NCI-H2029 treated with DMSO at 0.1 percent for 48 hours (cell line): ENCODE measurements at regions not wholly inside any gene's neighbourhood (a gene's known extent, or its start where the extent isn't known, plus 50 kb on each side); places are given as distances from the start of the nearest gene placed in this dataset.

ENCODE experiments used
- DNase-seq: peaks from one replicate; lab custom pipeline; 2025; lab: John Stamatoyannopoulos, UW

DNA sequence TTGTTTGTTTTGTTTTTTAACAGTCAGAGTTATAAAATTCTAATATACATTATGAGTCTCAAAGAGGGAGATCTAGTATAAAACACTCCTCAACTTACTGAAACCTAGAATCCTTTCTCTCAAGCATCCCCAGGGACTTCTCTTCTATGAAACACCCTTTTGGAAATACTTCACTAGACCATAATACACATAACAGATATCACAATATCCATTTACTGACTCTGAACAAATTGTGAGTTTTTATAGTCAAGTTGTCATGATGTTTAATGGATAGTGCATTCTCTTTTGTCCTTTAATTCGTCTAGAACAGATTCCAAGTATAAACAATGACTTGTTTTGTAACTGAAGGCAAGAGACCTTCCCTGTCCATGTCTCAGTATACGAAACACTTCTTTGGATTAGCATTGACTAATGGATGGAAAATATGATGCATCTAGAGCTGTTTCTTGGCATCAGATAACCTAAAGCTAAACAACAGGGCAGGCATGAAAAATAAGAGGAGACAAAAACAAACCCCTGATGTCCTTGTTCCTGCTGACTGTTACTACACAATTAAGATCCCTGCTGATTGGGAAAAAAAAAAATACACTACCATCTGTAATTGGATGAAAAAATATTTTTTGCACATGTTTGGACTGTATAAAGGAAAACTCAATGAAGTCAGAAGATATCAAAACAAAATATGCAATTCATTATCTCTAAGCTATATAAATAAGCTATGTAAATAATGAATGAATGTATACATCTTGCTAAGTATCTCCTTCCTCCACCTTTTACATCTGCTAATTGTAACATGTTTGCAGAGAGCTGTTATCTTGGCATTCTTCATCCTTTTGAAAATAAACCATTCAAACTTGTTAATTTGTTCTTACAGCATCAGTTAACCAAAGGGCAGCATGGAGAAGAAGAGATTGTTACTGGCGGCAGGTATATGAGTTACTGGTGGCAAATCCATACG is 214.2 kb downstream of the LACC1 start:
- DNase-seq: no peak

DNA sequence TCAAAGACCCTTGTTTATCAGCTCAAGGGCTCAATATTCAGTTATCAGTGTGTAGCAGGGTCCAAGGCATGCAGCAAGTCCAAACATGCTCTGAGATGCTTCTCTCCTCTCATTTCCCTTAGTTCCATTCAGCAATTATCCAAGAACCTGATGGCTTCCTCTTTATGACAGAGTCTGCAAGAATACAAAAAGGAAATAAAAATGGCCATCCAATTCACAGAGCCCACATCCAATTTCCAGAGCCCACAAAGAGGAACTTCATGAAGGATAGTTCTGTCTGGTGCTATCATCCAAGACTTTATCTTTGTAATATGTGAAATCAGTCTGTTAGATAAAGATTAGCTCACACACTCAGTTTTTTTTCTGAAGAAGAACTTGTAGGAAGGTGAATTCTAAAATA is 217.2 kb downstream of the LACC1 start:
- no peak for DNase-seq

DNA sequence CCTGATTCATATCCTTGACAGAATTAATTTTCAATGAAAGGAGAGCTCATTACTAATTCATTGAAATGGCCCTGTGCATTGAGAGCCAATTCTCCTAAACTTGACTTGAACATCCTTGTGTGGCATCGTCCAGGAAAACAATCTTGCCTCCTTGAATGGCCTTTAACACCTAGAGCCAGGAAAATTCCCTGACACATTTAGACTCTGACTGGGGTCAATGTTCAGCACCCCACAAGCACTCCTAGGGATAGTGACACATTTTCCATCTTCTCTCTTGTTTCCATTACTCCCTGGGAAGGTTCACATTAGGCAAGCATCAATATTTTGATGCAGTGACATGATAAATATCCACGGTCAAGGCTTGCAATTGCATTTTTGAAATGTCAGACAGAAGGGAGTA is 218.9 kb downstream of the LACC1 start:
- no peak for DNase-seq

DNA sequence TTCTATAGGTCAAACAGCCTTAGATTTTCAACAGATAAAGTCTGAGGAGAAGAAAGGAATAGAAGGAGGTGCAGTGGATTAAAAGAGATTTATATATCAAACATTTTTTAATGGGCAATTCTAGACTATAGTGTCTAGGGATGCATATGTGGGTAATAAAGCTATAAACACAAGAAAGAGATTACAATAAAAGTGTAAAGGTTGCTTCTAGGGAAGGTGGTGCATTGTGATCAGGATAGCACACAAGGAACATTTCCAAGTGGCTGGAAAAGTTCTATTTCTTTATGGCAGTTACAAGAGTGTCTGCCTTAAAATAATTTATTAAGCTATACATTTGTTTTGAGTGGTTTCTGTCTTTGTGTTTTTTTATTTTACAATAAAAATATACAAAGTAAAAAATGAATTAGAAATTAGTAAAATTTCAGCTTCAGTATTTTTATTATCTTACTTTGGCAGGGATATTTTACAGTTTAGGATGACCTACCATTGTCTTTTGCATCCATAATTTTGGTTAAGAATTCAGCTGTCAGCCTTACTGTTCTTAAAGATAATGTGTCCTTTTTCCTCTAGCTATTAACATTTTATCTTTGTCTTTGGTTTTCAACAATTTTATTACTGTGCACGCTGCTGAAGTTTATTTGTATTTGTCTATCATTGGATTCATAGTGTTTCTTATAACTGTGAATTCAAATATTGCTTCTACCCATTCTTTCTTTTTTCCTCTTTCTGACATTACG is 221.8 kb downstream of the LACC1 start:
- no peak for DNase-seq

DNA sequence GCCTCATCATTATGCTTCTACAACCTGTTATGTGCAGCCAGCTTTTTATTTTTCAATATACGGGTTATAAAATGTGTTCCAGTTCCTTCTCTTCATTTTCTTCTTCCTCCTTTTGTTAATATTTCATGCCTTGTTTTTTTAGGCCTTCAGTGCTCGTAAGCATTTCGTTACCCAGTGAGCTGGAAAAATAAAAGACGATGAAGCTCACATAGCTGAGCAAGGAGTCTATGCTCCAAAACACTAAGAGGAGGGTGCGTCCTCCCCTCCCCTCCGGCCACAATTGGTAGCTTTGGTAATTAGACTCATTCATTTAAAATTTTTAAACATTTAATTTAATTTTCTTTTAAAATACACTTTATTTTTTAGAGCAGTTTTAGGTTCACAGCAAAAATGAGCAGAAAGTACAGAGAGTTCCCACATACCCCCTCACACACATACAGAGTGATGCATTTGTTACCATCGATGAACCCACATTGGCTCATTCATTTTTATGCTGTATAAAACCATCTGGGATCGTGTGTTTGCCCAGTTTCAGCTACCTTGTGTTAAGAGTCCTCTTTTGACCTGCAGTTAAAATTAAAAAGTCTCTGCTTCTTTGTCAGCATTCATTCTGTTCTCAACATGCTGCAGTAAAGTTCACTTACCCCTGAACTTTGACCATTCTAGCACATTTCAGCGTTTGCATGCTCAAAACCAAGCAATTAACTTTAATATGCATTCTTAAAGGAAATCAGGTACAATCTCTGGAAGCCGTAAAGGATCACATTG is 223.9 kb downstream of the LACC1 start:
- no peak for DNase-seq

DNA sequence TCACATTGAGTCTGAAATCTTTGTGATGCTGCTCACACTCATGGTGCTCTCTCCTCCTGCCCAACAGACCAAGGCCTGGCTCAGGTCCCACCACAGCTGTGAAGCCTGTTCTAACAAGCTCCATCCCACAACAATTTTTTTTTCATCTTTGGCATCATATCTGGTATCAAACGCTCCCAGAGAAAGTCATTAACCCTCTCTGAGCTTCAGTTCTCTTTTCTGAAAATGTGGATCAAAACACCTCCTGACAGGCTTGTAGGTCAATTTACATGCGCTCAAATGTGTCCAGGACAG is 224.4 kb downstream of the LACC1 start:
- no peak for DNase-seq

DNA sequence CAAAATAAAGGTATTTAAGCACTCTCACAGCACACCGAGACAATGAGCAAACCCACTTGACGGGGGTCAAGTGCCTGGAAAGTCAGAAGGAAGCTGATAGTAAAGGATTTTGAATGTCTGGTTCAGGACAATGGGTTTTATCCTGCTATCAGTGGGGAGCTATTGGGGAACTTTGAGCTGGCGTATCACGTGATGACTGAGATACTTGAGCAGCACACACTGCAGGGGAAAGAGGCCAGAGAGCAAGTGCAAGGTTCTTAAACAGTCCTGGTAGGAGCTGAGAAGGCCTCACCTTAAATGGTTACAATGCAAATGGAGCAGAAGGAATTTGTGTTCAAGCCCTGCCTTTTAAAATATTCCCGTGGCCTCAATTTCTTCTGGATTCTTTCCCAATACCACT is 225.3 kb downstream of the LACC1 start:
- no peak for DNase-seq

DNA sequence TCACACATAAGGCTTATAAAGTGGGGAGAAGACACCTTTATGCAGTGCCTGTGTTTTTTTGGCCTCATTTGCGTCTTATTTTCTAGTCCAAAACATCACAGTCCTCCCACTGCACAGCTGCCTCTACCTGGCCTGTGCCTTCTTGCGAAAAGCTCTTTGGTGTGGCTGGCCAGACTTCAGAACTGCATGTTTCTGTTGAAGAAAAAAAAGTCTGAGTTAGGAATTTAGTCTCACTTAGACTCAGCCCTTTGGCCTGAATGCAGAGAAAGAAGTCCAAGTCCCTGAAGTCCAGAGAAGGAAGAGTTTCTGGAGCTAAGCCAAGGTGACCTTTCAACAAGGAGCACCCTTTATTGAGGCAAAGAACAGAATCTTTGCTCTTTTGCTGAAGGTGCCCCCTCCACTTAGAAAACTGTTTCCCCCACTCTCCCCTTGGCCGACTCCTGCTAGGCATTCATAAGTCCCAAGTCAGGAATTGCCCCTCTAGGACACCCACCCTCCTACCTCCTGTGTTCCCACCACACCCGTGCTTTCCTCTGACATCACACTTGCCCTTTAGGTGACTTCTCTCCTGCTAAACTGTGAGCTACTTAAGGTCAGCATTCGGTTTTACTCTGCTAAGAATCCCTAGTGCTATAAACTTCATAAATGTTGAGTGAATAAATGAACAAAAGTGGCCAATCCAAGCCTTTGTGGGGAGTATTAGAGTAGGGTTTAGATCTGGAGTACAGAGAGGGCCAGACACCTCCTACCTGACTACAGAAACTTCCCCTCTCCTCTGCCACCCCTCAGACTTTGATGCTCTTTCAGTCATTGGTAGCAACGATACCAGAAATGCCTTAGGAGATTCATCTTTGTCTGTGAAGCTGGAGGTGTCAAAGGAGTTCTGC is 226.8 kb downstream of the LACC1 start:
- no peak for DNase-seq

DNA sequence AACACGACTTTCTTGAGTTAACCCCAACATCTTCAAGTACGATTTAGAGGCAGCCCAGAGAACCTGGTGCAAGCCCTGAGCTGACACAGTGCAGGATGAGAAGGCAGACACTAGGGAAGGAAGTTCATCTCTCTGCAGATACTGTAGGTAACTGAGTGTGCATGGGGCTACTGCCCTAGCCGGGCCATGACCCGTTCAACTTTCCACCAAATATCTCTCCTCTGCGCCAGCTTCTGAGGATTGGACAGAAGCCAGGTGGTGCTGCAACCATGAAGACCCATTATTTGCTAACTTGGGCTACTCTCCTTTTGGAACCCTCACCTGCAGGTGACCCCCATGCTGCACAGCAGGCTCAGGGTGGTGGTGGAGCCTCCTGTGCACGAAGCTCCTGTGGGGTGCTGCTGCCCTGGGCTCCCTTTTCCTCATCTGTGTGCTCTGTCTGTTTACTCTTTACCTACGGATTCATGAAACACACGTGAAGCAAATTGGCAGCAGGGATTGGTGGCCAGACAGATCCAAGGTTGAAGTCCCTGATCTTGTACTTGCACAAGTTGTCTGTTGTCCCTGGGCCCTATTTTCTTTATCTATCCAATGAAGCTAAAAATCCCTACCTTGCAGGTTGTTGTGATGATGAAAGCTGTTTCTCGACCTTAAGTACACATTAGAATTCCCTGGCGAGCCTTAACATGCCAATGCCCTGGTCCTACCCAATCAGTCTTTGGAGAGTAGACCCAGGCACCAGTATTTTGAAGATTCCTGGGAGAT is 227.8 kb downstream of the LACC1 start:
- no peak for DNase-seq

DNA sequence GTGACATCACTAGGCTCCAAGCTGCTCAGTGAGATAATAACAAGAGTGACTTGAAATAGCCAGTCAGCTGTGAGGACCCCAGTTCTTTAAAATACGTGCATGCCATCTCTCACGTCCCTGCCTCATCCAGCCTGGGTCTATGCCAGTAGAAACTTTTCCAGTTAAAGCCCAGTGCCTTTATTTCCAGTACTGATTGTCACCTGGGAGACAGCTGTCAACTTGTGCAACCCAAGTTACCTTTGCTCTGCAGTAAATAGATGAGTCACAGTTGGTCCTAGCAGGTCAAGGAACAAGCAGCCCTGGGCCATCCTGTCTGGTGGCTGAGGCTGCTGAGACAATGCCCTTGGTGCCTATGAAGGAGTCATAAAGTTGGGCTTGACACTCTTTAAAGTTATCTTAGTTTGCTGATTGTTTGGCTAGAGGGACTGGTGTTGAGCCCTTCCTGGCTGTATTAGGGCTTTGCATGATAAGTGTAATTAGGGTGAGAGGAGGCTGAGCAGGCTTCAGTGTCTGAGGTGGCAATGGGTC is 228.7 kb downstream of the LACC1 start:
- no peak for DNase-seq

DNA sequence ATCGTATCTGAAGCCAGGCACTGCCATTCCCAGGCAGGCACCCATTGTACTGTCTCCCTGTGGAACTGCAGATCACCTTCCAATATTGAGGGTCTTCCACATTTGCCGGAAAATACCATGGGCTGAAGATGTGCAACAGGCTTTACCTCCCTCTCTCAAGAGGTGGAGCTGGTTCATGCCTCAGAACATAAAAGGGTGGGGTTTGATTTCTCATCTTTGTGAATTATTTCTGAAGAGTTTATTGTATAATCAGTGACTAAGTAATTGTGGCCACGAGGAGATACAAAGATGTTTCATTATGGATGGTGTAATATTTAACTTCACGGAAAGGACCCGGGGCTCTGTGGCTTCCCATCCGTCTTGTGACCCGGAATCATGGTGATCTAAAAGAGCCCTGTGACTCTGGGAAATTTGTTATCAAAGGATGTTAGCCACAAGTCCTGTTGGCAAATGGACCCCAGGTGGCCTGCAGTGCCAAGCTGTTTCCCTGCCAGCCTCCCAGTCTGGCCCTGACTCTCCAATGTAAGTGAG is 230.5 kb downstream of the LACC1 start:
- no peak for DNase-seq

DNA sequence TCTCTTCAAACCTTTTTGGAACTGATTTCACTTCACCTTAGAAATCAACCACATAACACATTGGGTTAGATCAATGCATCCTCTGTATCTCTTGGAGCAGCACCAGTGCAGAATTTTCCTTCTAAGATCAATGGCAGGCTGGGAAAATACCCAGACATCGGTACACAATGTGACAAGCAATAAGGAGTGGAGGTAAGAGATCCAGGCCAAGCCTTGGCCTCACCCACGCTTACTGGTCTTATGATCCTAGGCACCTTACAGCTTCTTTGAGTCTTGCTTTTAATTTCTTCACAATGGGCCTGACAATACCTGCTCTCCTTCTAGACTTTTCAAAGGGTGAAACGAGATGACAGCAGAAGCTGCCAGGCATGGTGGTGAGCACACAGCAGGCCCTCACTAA is 232.0 kb downstream of the LACC1 start:
- no peak for DNase-seq

DNA sequence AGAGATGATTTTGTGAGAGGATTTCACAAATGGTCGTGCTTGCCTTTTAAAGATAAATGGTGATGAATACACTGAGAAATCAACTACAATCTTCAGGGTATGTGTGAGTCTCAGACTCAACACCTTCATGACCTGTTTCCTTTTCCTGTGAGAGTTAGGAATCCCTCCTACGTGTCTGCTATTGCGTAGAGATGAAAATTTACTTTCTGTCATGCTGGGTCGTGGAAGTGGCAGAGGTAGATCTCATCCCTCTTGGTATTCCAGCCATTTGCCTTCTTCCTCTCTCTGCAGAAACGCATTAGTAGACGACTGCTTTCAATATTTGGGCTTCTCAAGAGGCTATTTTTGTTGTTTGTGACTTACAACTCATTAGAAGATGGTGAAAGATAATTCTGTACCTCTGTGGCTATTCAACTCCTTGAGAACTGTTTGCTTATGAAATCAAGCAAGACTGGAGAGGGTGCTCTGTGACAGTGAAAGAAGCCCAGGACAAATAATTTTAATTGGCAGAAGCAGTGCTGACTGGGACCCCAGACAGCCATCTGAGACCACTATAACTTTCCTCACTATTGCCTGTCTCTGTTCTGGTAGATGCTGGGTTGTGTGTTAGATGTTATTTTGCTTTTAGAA is 233.1 kb downstream of the LACC1 start:
- no peak for DNase-seq

DNA sequence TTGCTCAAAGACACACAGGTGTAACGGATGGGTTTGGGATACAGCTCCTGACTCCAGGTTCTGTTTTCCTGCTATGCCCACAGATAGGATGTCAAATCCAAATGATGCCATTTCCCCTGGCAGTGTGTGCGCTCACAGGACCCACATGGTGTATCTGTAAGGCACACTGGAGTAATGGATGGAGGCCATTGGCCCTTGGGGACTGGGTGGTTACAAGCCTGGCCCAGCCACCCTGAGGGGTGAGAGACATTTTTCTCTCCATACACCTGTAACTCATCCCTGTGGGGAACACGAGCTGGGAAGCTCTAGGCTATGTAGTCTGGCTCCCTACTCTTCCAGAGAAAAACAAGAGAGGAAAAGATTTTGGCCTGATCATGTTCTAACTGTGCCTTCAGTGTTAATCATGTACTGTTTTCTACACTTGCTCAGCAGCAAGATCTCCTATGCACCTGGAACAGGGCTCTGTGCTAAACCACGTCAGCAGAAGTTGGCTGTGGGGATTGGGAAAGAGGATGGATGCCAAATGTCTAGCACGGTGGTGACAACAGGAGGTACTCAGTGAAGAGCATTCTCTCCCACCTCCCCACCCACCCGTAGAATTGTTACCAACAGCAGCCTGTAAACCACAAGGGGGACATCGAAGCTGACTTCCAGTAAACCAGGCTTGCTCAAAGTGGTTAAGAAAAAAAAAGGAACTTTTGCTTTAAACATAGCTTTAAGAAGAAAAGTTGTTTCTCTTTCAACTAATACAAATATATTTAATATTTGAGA is 237.0 kb downstream of the LACC1 start:
- no peak for DNase-seq

DNA sequence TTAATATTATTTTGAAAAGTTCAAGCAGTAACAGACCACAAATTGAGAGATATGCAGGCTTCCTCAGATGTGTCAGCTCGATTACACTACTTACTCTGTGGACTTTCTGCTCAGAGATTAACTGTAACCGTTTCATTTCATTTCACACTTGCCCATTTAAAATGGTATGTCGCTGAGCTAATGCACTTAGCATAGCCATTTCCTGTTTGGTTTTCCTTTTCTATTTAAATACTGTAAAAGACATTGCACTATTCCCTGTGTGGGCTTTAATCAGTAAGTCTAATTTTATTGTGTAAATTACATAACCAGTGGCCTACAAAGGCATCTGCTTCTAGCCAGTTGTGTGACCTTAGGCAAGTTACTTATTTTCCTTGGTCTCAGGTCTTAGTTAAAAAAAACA is 237.6 kb downstream of the LACC1 start:
- no peak for DNase-seq

DNA sequence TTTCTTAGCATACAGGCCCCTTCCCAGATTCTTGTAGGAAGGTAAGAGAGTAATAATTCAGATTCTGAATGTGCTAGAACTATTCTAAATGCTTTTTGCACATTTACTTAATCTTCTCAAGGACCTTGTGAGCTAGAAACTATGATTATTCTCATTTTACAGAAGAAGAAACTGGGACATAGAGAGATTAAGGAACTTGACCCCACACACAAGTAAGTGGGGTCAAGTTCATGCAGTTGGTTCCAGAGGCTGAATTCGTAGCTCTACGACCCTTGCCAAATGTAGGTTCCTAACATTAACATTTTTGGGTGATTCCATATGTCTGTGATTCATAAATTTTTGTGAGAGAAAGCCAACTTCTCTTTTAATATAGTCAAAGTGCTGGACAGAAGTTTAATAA is 238.1 kb downstream of the LACC1 start:
- no peak for DNase-seq

DNA sequence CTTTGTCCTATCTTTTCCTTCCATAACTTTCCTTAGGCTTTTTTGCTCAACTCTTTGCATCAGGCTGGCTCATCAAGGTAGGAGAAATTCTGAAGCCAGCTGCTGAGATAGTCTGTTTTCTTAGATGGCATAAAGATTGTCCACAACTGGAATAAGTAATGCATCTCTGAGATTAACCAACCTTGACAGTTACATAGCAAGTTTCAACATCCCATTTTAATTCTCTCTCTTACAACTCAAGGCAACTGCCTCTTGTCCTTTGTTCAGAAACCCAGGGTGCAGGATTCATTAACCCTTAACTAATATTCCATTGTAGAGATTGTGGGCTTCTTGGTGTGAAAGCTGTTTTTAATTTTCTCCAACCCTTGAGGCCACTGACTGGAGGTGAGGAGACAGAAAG is 239.2 kb downstream of the LACC1 start:
- no peak for DNase-seq

DNA sequence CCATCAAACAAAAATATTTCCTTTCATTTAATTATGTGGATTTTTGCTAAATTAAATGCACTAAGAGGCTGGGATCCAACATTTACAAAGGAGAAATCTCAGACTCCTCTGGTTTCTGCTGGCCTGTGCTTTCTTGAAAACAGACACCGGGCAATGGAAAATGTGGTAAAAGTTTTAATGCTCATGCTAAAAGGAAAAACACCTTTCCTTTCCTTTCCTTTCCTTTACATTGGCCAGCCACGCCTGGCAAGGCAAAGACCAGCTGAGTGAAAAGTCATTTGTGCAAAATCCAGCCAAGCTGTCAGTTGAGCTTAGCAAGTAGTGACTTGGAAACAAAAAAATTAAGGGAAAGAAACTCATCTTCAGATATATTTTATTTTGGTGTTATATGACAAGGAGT is 240.3 kb downstream of the LACC1 start:
- no peak for DNase-seq
